Endothelial cell (in vitro differentiated cells): ENCODE measurements at regions not wholly inside any gene's neighbourhood (a gene's known extent, or its start where the extent isn't known, plus 50 kb on each side); places are given as distances from the start of the nearest gene placed in this dataset.

ENCODE experiments used
- DNase-seq: peaks from one replicate; pipeline ENCODE4 v3.0.0; 2021; ENCODE audit warnings: low spot score
- H3K27ac Mint-ChIP-seq: one replicate; pipeline ENCODE4 v1.8.0; 2021; ENCODE audit warnings: mixed read lengths, inconsistent platforms; ENCODE audit not compliant: unreplicated experiment
- H3K27me3 Mint-ChIP-seq: one replicate; pipeline ENCODE4 v1.8.0; 2021; ENCODE audit warnings: mild to moderate bottlenecking, moderate library complexity, mixed read lengths, inconsistent platforms; ENCODE audit not compliant: unreplicated experiment
- H3K36me3 Mint-ChIP-seq: one replicate; pipeline ENCODE4 v1.8.0; 2021; ENCODE audit warnings: mild to moderate bottlenecking, low read depth, mixed read lengths, inconsistent platforms; ENCODE audit not compliant: unreplicated experiment
- H3K4me1 Mint-ChIP-seq: one replicate; pipeline ENCODE4 v1.8.0; 2021; ENCODE audit warnings: mild to moderate bottlenecking, mixed read lengths, inconsistent platforms; ENCODE audit not compliant: unreplicated experiment
- H3K4me3 Mint-ChIP-seq: one replicate; pipeline ENCODE4 v1.8.0; 2021; ENCODE audit warnings: mild to moderate bottlenecking, mixed read lengths, inconsistent platforms; ENCODE audit not compliant: unreplicated experiment
- H3K9me3 Mint-ChIP-seq: one replicate; pipeline ENCODE4 v1.8.0; 2021; ENCODE audit warnings: mixed read lengths, inconsistent platforms; ENCODE audit not compliant: unreplicated experiment
- CTCF ChIP-seq: fragments of 200-600 bp; sonication (generic); IDR thresholded peaks from one replicate; pipeline ENCODE4 v1.5.0; 2021; ENCODE audit warnings: antibody characterized with exemption; ENCODE audit not compliant: unreplicated experiment

GRCh38 chr12:88420457-88420856, 159.8 kb downstream of the KITLG start:
- Mint-ChIP-seq H3K36me3 (no peaks in the 10 kb centered on the region), H3K4me3 (no peak overlapping the region), H3K4me1 (no peaks in the 10 kb centered on the region), H3K9me3 (no peaks in the 10 kb centered on the region), H3K27ac (no peak overlapping the region), H3K27me3 (no peaks in the 10 kb centered on the region)
- no peak for TF ChIP-seq CTCF
- DNase-seq = no peak

- no peak overlapping the region for H3K27ac Mint-ChIP-seq
- no peaks in the 10 kb centered on the region for H3K27me3 Mint-ChIP-seq
- H3K36me3 Mint-ChIP-seq = no peaks in the 10 kb centered on the region
- H3K4me1 Mint-ChIP-seq = no peaks in the 10 kb centered on the region
- TF ChIP-seq CTCF = no peak
- no peak for DNase-seq
- no peak overlapping the region for H3K4me3 Mint-ChIP-seq
- H3K9me3 Mint-ChIP-seq = no peaks in the 10 kb centered on the region
Measured at GRCh38 chr12:88424791-88425730, 155.2 kb downstream of the KITLG start.

GRCh38 chr12:88428350-88428749, 151.9 kb downstream of the KITLG start:
- Mint-ChIP-seq H3K4me1 (no peaks in the 10 kb centered on the region), H3K27ac (no peak overlapping the region), H3K27me3 (no peaks in the 10 kb centered on the region), H3K9me3 (no peaks in the 10 kb centered on the region), H3K4me3 (no peak overlapping the region), H3K36me3 (no peaks in the 10 kb centered on the region)
- DNase-seq = no peak
- no peak for TF ChIP-seq CTCF

- no peak overlapping the region for H3K27ac Mint-ChIP-seq
- DNase-seq = no peak
- no peaks in the 10 kb centered on the region for H3K36me3 Mint-ChIP-seq
- no peaks in the 10 kb centered on the region for H3K27me3 Mint-ChIP-seq
- H3K9me3 Mint-ChIP-seq = no peaks in the 10 kb centered on the region
- H3K4me1 Mint-ChIP-seq = peaks cover 3% of the 10 kb centered on the region
- H3K4me3 Mint-ChIP-seq = no peak overlapping the region
- no peak for TF ChIP-seq CTCF
Measured at GRCh38 chr12:88431246-88431645, 149.0 kb downstream of the KITLG start.
